ENCODE measurements at regions not wholly inside any gene's neighbourhood (a gene's known extent, or its start where the extent isn't known, plus 50 kb on each side); places are given as distances from the start of the nearest gene placed in this dataset.

DNA sequence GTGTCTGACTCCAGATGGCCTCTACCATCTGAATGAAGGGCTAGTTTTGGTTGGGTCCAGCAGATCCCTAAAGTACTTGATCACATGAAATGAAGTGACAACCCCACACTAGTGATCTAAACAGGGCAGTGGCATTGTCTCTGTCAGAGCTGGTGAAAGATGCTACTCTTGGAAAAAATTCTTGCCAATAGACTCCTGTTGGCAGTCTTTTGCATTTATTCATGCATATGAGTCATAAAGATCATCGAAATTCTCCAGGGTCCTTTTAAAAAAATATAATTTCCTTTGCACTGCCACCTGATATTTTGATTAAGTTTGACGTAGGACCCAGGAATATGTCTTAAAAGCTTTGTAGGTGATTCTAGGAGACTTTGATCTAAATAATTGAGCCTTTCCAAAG lies 135.1 kb upstream of the ELL2 start:
- Histone ChIP-seq H3K14ac (ENCODE audit: insufficient read length) (no peak overlapping the region), H3K4me2 (ENCODE audit: insufficient read depth in 1 of 2, low read depth in 2 of 2, low read length in 2 of 2) (no peak overlapping the region), H3K9me3 (ENCODE audit: insufficient read depth in 2 of 2, low read depth in 1 of 2, low read length in 1 of 2) (no peaks in the 10 kb centered on the region), H2BK15ac (ENCODE audit: low read length) (no peak overlapping the region), H4K5ac (ENCODE audit: insufficient read length, low read depth, low read length) (no peak overlapping the region), H3K23ac (ENCODE audit: insufficient read length) (no peak overlapping the region), H2BK120ac (replicated peaks; ENCODE audit: low read depth, low read length) (no peak overlapping the region), H3K9ac (replicated peaks in 1 of 4; ENCODE audit: extremely low read depth in 1 of 4, low read depth in 3 of 4, low read length in 3 of 4) (no peak overlapping the region), H2BK12ac (ENCODE audit: low read depth, low read length) (no peak overlapping the region), H4K20me1 (replicated peaks in 1 of 2; ENCODE audit: control insufficient read depth in 1 of 2, insufficient read depth in 2 of 2, low read length in 2 of 2) (no peaks in the 10 kb centered on the region), H2AFZ (ENCODE audit: low read length) (no peak overlapping the region), H3K56ac (replicated peaks; ENCODE audit: insufficient read length, low read depth, low read length) (no peak overlapping the region), H3K79me2 (ENCODE audit: control insufficient read depth in 1 of 2, insufficient read depth in 2 of 2, low read length in 2 of 2) (no peaks in the 10 kb centered on the region), H3K23me2 (ENCODE audit: low read depth, low read length) (no peaks in the 10 kb centered on the region), H3K27ac (ENCODE audit: low read depth, low read length) (no peak overlapping the region), H3K4ac (replicated peaks; ENCODE audit: insufficient read length, low read depth, low read length) (no peak overlapping the region), H3K79me1 (ENCODE audit: low read depth, low read length) (no peaks in the 10 kb centered on the region), H2BK20ac (ENCODE audit: low read length) (no peak overlapping the region), H3K4me1 (replicated peaks in 1 of 4; ENCODE audit: control insufficient read depth in 3 of 4, insufficient read depth in 4 of 4, low read length in 3 of 4) (no peaks in the 10 kb centered on the region), H3K4me3 (ENCODE audit: extremely low read depth in 1 of 4, insufficient read depth in 2 of 4, low read depth in 3 of 4, low read length in 4 of 4) (no peak overlapping the region), H3K27me3 (replicated peaks in 1 of 4; ENCODE audit: control insufficient read depth in 3 of 4, extremely low read depth in 1 of 4, insufficient read depth in 3 of 4, low read length in 3 of 4) (peaks cover 0 to 1% (median 0%) of the 10 kb centered on the region in 4 experiments; a peak in 1 of 7 replicates), H3K18ac (ENCODE audit: extremely low read depth, low read length) (no peak overlapping the region), H4K8ac (ENCODE audit: extremely low read depth, insufficient read depth, low read length) (no peak overlapping the region), H2BK5ac (ENCODE audit: low read depth, low read length) (no peak overlapping the region), H3K36me3 (ENCODE audit: control insufficient read depth in 2 of 4, insufficient read depth in 4 of 4, low read length in 3 of 4) (no peaks in the 10 kb centered on the region), H4K91ac (replicated peaks; ENCODE audit: insufficient read length, low read length) (no peak overlapping the region), H2AK5ac (ENCODE audit: low read depth, low read length) (no peak overlapping the region)
- ChIA-PET POLR2A (ENCODE audit: partially characterized antibody) (no interaction called here), CTCF (ENCODE audit: partially characterized antibody) (interaction anchor here (1.8 kb wide), 1 partner anchor 240 kb away, joined by 6 read pairs; no protein-coding TSS in a partner anchor)
- WGBS, 2 experiments (ENCODE audit: extremely low coverage in 1 of 2, insufficient coverage in 1 of 2, insufficient read length in 1 of 2, insufficient replicate concordance in 2 of 2, low coverage in 1 of 2, low lambda C conversion rate in 2 of 2, missing lambda C conversion rate in 1 of 2), result 90% methylated on average over 2 of the region's 2 CpGs; no CpG with 5 or more reads in 1 of the 2 experiments
- TF ChIP-seq CREB1 (IDR thresholded peaks at IDR 0.05) (no peak), SIN3A (conservative IDR thresholded peaks at IDR 0.05 in 1 of 2, IDR thresholded peaks at IDR 0.05 in 1 of 2; ENCODE audit: low read depth in 1 of 2, low read length in 2 of 2) (no peak)
- no peak for FAIRE-seq
- no peak for DNase-seq (ENCODE audit: low read depth in 1 of 2, low spot score in 2 of 2)

Measured in H1 (cell line).